ENCODE measurements at regions not wholly inside any gene's neighbourhood (a gene's known extent, or its start where the extent isn't known, plus 50 kb on each side); places are given as distances from the start of the nearest gene placed in this dataset.

- no peak for TF ChIP-seq CTCF (IDR thresholded peaks at IDR 0.05)
- TF ChIP-seq POLR2AphosphoS5 (IDR thresholded peaks at IDR 0.05; ENCODE audit: low read depth, low read length) = no peak
Measured at GRCh38 chr3:152019508-152019907, 146.1 kb downstream of the SUCNR1 start.
